Glomerular visceral epithelial cell (primary cell): ENCODE measurements at regions not wholly inside any gene's neighbourhood (a gene's known extent, or its start where the extent isn't known, plus 50 kb on each side); places are given as distances from the start of the nearest gene placed in this dataset.
A peak's percentile ranks its signal among the peaks of the same experiment; 100 is the strongest.
"Not testable (repeated sequence)": the region's sequence is repeated elsewhere in the genome, so short reads cannot be mapped to it uniquely, and the experiment has no call there.

Experiments used
- DNase-seq: peaks from one replicate; pipeline ENCODE4 v3.0.0-alpha.2; 2016; ENCODE audit errors: extremely low spot score

GRCh38 chr11:130979386-130979972 is 63.2 kb upstream of the SNX19 start:
- DNase-seq: peak; percentile 13

GRCh38 chr11:130980071-130980862 is 64.0 kb upstream of the SNX19 start:
- no peak for DNase-seq

GRCh38 chr11:130984241-130984640 is 68.0 kb upstream of the SNX19 start:
- not testable (repeated sequence) for DNase-seq

- DNase-seq: no peak
Measured at GRCh38 chr11:130992788-130993187, 76.5 kb upstream of the SNX19 start.

GRCh38 chr11:130994043-130994442 is 77.8 kb upstream of the SNX19 start:
- no peak for DNase-seq

GRCh38 chr11:130995266-130995665 is 79.0 kb upstream of the SNX19 start:
- DNase-seq: no peak

GRCh38 chr11:130997278-130997677 is 81.0 kb upstream of the SNX19 start:
- DNase-seq: no peak

- no peak for DNase-seq
Measured at GRCh38 chr11:130999086-130999485, 82.8 kb upstream of the SNX19 start.

GRCh38 chr11:130999992-131000770 is 83.9 kb upstream of the SNX19 start:
- DNase-seq: peak; percentile 11

- no peak for DNase-seq
Measured at GRCh38 chr11:131002145-131002544, 85.9 kb upstream of the SNX19 start.

GRCh38 chr11:131005829-131006228 is 89.5 kb upstream of the SNX19 start:
- DNase-seq: no peak

- peak; percentile 37 for DNase-seq
Measured at GRCh38 chr11:131025020-131025419, 108.7 kb upstream of the SNX19 start.

- DNase-seq: peak; percentile 2
Measured at GRCh38 chr11:131025421-131026125, 109.3 kb upstream of the SNX19 start.

- no peak for DNase-seq
Measured at GRCh38 chr11:131027491-131027890, 111.2 kb upstream of the SNX19 start.

- peak; percentile 92 for DNase-seq
Measured at GRCh38 chr11:131033151-131033651, 116.9 kb upstream of the SNX19 start.

GRCh38 chr11:131036514-131036913 is 120.2 kb upstream of the SNX19 start:
- no peak for DNase-seq

GRCh38 chr11:131037873-131038272 is 121.6 kb upstream of the SNX19 start:
- DNase-seq: no peak

- no peak for DNase-seq
Measured at GRCh38 chr11:131038597-131038996, 122.3 kb upstream of the SNX19 start.

- no peak for DNase-seq
Measured at GRCh38 chr11:131041331-131042040, 125.2 kb upstream of the SNX19 start.

GRCh38 chr11:131042041-131042390 is 125.7 kb upstream of the SNX19 start:
- no peak for DNase-seq

- no peak for DNase-seq
Measured at GRCh38 chr11:131043251-131043650, 127.0 kb upstream of the SNX19 start.
